SK-N-SH (cell line): ENCODE measurements at regions not wholly inside any gene's neighbourhood (a gene's known extent, or its start where the extent isn't known, plus 50 kb on each side); places are given as distances from the start of the nearest gene placed in this dataset.

ENCODE experiments used
- CTCF ChIA-PET: fragments of 300-600, 350-600 bp; formaldehyde crosslinking; extraction: SDS; loops from one replicate; lab custom pipeline; 2021; lab: Yijun Ruan, JAX
- POLR2A ChIA-PET: fragments of 350-600 bp; sonication (Branson Sonifier 250); formaldehyde crosslinking; extraction: SDS; loops from one replicate; lab custom pipeline; 2020; ENCODE audit warnings: antibody characterized with exemption, inconsistent platforms; lab: Yijun Ruan, JAX
- DNase-seq: peaks from one replicate; pipeline ENCODE4 v3.0.0; 2012
- H2AFZ ChIP-seq: fragments of 200-600 bp; sonication (generic); 2 replicates; pipeline ENCODE4 v1.8.1; 2016; ENCODE audit warnings: antibody characterized with exemption, mild to moderate bottlenecking, low read depth
- H3F3A ChIP-seq: fragments of 200-600 bp; sonication (generic); replicated peaks from 2 replicates; pipeline ENCODE3; 2016; ENCODE audit warnings: antibody characterized with exemption, mild to moderate bottlenecking; ENCODE audit not compliant: insufficient read depth
- H3K27ac ChIP-seq, 2 experiments: fragments of 200-500 bp in 1 of 2; fragments of 200-600 bp in 1 of 2; sonication (Bioruptor generic) in 1 of 2; sonication (generic), shearing (Covaris generic) in 1 of 2; 2 replicates each; pipeline versions ENCODE4 v1.5.1 to v1.6.1; 2014 to 2016; ENCODE audit warnings: low read depth in 2 of 2, inconsistent platforms in 1 of 2, low read length in 1 of 2, mild to moderate bottlenecking in 1 of 2, mixed read lengths in 1 of 2
- H3K27me3 ChIP-seq: fragments of 200-600 bp; sonication (generic), shearing (Covaris generic); 2 replicates; pipeline ENCODE4 v1.6.1; 2016; ENCODE audit warnings: mixed run types; ENCODE audit not compliant: insufficient read depth
- H3K36me3 ChIP-seq, 2 experiments: fragments of 200-500 bp in 1 of 2; fragments of 200-600 bp in 1 of 2; sonication (Bioruptor generic) in 1 of 2; sonication (generic) in 1 of 2; replicated peaks in 1 of 2; 2 replicates each; pipeline versions ENCODE3 to v1.5.1; 2014 to 2016; ENCODE audit warnings: low read length in 1 of 2, mild to moderate bottlenecking in 1 of 2; ENCODE audit not compliant: insufficient read depth in 2 of 2, control insufficient read depth in 1 of 2
- H3K4me1 ChIP-seq, 2 experiments: fragments of 200-500 bp in 1 of 2; fragments of 200-600 bp in 1 of 2; sonication (Bioruptor generic) in 1 of 2; sonication (generic), shearing (Covaris generic) in 1 of 2; 2 replicates each; pipeline versions ENCODE4 v1.5.1 to v1.6.1; 2014 to 2016; ENCODE audit warnings: low read depth in 1 of 2, low read length in 1 of 2, mixed run types in 1 of 2; ENCODE audit not compliant: insufficient read depth in 2 of 2, control insufficient read depth in 1 of 2
- H3K4me2 ChIP-seq: fragments of 200-600 bp; sonication (generic), shearing (Covaris generic); 2 replicates; pipeline ENCODE4 v1.6.1; 2017; ENCODE audit warnings: mixed run types
- H3K4me3 ChIP-seq, 2 experiments: fragments of 200-500 bp in 1 of 2; fragments of 200-600 bp in 1 of 2; sonication (Bioruptor generic) in 1 of 2; sonication (generic), shearing (Covaris generic) in 1 of 2; 2 replicates each; pipeline versions ENCODE4 v1.5.1 to v1.8.1; 2014 to 2016; ENCODE audit warnings: low read depth in 2 of 2, inconsistent platforms in 1 of 2, low read length in 1 of 2, mild to moderate bottlenecking in 1 of 2, mixed read lengths in 1 of 2, moderate library complexity in 1 of 2
- H3K79me2 ChIP-seq: fragments of 200-600 bp; sonication (generic); 2 replicates; pipeline ENCODE4 v1.8.1; 2017; ENCODE audit warnings: mild to moderate bottlenecking; ENCODE audit not compliant: insufficient read depth
- H3K9ac ChIP-seq: fragments of 200-600 bp; sonication (generic); 2 replicates; pipeline ENCODE4 v1.6.1; 2017; ENCODE audit warnings: mixed run types
- H3K9me2 ChIP-seq: fragments of 200-600 bp; sonication (generic); 2 replicates; pipeline ENCODE4 v1.6.1; 2017; ENCODE audit warnings: mixed run types
- H3K9me3 ChIP-seq: fragments of 200-600 bp; sonication (generic); 2 replicates; pipeline ENCODE4 v1.6.1; 2017; ENCODE audit warnings: mixed run types, mild to moderate bottlenecking, moderate library complexity
- H4K20me1 ChIP-seq: fragments of 200-600 bp; sonication (generic); 2 replicates; pipeline ENCODE4 v1.6.1; 2017; ENCODE audit warnings: mild to moderate bottlenecking, mixed run types; ENCODE audit not compliant: insufficient read depth
- GATA2 ChIP-seq: sonication (generic); formaldehyde crosslinking; IDR thresholded peaks from 2 replicates; pipeline ENCODE4 v1.5.0; 2020; ENCODE audit warnings: mild to moderate bottlenecking, missing genetic modification reagents
- PBX3 ChIP-seq: IDR thresholded peaks from 2 replicates; pipeline ENCODE4; 2012
- RCOR1 ChIP-seq: fragments of 150-350 bp; IDR thresholded peaks from 2 replicates; pipeline ENCODE4 v1.6.1; 2017; ENCODE audit warnings: antibody characterized with exemption, low read length
- SMC3 ChIP-seq: IDR thresholded peaks from 2 replicates; pipeline ENCODE4 v1.6.1; 2012; ENCODE audit warnings: low read depth, low read length, improper control_type of control experiment
- WGBS: methylation state at CpG from one replicate; pipeline ENCODE4 v1.1.6; 2017; ENCODE audit warnings: low lambda C conversion rate; 5-methylcytosine and 5-hydroxymethylcytosine counted together

DNA sequence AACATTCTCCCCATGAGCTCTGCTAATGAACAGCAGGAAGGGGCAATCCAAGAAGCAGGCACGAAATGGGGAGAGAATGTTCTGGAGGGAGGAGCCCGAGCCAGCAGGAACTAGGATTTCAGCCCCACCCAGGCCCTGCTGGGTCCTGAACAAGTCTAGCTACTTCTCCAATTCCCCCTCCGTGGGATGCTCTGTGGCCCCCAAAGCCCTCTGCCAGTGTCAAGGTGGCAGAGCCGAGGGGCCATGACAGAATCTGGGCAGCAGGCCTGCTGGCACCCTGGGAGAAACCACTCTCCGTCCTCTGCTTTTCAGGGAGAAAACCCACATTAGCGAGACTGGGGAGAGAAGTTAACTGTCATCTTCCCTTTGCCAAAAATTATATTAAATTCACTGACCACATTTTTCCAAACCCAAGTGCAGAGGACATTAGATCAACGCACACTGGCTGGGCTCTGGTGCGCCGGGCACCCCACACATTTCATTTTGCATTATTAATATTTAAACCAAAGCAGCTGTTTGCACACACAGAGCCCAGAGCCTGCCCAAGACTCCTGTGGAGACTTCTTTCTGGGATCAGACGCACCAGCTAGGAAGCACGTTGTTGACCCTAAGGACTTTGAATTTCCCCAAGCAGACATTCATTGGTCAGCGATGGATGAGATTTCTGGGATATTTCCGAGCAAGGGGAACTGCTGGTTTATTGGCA, 80.2 kb upstream of the PKDCC start:
- no peaks in the 10 kb centered on the region for H3K36me3 ChIP-seq
- no peak for DNase-seq
- no peak overlapping the region for H2AFZ ChIP-seq
- H3K9ac ChIP-seq = no peak overlapping the region
- peak overlapping the region; percentile 65; the same call in 1 of the 2 replicates for H3K4me2 ChIP-seq
- H3K27ac ChIP-seq = no peak overlapping the region
- H3K27me3 ChIP-seq = no peaks in the 10 kb centered on the region
- WGBS = 65% methylated on average over 13 of the region's 13 CpGs
- H3K4me3 ChIP-seq = no peak overlapping the region
- CTCF ChIA-PET = interaction anchor here (1.0 to 3.1 kb wide), 5 partner anchors 11 to 119 kb away, joined by 3 to 20 read pairs (median 3); no protein-coding TSS in a partner anchor
- no peaks in the 10 kb centered on the region for H3K79me2 ChIP-seq
- POLR2A ChIA-PET = interaction anchor here (2.3 kb wide), 1 partner anchor 79 kb away, joined by 19 read pairs; the partner anchor contains the start of gene PKDCC
- H3K9me2 ChIP-seq = no peaks in the 10 kb centered on the region
- H4K20me1 ChIP-seq = no peaks in the 10 kb centered on the region
- no peaks in the 10 kb centered on the region for H3K9me3 ChIP-seq
- peaks cover 23 to 51% of the 10 kb centered on the region in 2 experiments for H3K4me1 ChIP-seq
- TF ChIP-seq PBX3 = no peak
- no peak for TF ChIP-seq SMC3
- peaks cover 5% of the 10 kb centered on the region for H3F3A ChIP-seq

DNA sequence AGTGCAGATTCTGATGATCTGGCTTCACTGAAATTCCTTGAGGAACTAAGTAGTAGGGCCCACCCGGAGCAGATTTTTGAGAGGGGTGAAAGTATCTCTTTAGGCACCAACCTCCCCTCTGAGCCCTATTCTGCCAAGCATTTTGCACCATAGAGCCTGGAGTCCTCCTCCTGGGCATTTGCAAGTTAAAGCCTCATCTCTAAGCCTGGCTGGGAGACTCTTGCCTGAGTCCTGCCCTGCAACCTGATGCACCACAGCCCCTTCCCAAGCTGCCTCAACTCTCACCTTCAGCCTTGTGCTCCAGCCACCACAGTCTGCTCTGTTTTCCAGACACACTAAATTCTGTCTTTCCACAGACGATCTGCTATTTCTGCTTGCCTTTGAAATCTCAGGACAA, 79.6 kb upstream of the PKDCC start:
- Histone ChIP-seq H2AFZ (no peak overlapping the region), H3K9me3 (no peaks in the 10 kb centered on the region), H3K4me1 (peaks cover 23 to 46% of the 10 kb centered on the region in 2 experiments), H3K36me3 (no peaks in the 10 kb centered on the region), H3K27ac (no peak overlapping the region), H3K9me2 (no peaks in the 10 kb centered on the region), H3F3A (peaks cover 5% of the 10 kb centered on the region), H3K79me2 (no peaks in the 10 kb centered on the region), H3K9ac (no peak overlapping the region), H3K27me3 (no peaks in the 10 kb centered on the region), H3K4me2 (no peak overlapping the region), H3K4me3 (no peak overlapping the region), H4K20me1 (no peaks in the 10 kb centered on the region)
- no peak for TF ChIP-seq RCOR1
- POLR2A ChIA-PET = no interaction called here
- WGBS = 47% methylated on average over 2 of the region's 2 CpGs
- CTCF ChIA-PET = interaction anchor here (1.2 to 3.1 kb wide), 5 partner anchors 79 to 118 kb away, joined by 3 to 20 read pairs (median 5); no protein-coding TSS in a partner anchor
- DNase-seq = no peak

DNA sequence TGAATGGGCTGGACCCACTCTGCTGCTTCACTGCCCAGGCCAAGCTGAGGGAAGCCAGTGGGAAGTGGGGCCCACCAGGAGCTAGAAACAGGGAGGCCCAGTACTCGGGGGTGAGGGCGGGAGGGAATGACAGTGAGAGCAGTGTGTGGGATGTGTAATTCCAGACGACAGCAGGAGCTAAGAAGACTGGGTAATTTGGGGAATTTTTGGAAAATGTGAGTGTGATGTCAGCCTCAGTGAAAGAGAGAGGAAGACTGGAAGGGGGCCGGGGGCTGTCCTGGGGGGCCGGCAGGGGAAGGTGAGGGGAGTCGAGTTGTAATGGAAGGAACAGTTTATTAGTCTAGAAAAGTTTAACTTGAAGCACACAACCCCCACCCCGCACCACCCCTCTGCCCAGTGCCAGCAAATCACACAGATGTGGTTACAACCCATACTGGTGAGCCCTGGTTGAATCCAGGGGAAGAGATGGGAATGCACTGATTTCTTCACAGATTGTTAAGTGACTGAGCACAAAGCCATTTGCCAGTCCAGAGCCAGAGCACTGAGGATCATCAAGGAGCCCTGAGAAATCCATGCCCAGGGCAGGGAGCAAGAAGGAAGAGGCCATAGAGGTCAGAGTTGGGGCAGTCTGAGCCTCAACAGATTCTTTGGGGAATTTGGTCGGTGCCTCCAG, 76.7 kb upstream of the PKDCC start:
- no peaks in the 10 kb centered on the region for H3K9me3 ChIP-seq
- no peaks in the 10 kb centered on the region for H3K27me3 ChIP-seq
- peaks cover 5% of the 10 kb centered on the region for H3F3A ChIP-seq
- CTCF ChIA-PET = interaction anchor here (1.1 to 3.7 kb wide), 2 partner anchors 22 to 102 kb away, joined by 3 to 16 read pairs; no protein-coding TSS in a partner anchor
- DNase-seq = no peak
- H3K27ac ChIP-seq = no peak overlapping the region
- POLR2A ChIA-PET = no interaction called here
- no peaks in the 10 kb centered on the region for H4K20me1 ChIP-seq
- TF ChIP-seq GATA2 (CRISPR knock-in tag) = no peak
- H3K36me3 ChIP-seq = no peaks in the 10 kb centered on the region
- no peak overlapping the region for H3K9ac ChIP-seq
- H3K4me3 ChIP-seq = no peak overlapping the region
- H3K4me2 ChIP-seq = no peak overlapping the region
- no peaks in the 10 kb centered on the region for H3K79me2 ChIP-seq
- 52% methylated on average over 8 of the region's 8 CpGs for WGBS
- no peaks in the 10 kb centered on the region for H3K9me2 ChIP-seq
- H3K4me1 ChIP-seq = peaks cover 16 to 19% of the 10 kb centered on the region in 2 experiments; a peak in 3 of 4 replicates
- no peak overlapping the region for H2AFZ ChIP-seq
